ENCODE measurements at regions not wholly inside any gene's neighbourhood (a gene's known extent, or its start where the extent isn't known, plus 50 kb on each side); places are given as distances from the start of the nearest gene placed in this dataset.

- TF ChIP-seq, protein P1, sequence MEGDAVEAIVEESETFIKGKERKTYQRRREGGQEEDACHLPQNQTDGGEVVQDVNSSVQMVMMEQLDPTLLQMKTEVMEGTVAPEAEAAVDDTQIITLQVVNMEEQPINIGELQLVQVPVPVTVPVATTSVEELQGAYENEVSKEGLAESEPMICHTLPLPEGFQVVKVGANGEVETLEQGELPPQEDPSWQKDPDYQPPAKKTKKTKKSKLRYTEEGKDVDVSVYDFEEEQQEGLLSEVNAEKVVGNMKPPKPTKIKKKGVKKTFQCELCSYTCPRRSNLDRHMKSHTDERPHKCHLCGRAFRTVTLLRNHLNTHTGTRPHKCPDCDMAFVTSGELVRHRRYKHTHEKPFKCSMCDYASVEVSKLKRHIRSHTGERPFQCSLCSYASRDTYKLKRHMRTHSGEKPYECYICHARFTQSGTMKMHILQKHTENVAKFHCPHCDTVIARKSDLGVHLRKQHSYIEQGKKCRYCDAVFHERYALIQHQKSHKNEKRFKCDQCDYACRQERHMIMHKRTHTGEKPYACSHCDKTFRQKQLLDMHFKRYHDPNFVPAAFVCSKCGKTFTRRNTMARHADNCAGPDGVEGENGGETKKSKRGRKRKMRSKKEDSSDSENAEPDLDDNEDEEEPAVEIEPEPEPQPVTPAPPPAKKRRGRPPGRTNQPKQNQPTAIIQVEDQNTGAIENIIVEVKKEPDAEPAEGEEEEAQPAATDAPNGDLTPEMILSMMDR (IDR thresholded peaks at IDR 0.05; ENCODE audit: low read depth, low read length) = peak; percentile 13; the same call in 1 of the 2 replicates
- no peak for TF ChIP-seq EZH2phosphoT487 (IDR thresholded peaks at IDR 0.05; ENCODE audit: low read depth)
These were observed 70.1 kb upstream of the ENPP6 start for GRCh38 chr4:184287697-184288255.
